A673 (cell line): ENCODE measurements at regions not wholly inside any gene's neighbourhood (a gene's known extent, or its start where the extent isn't known, plus 50 kb on each side); places are given as distances from the start of the nearest gene placed in this dataset.

Experiments
- BruUV-seq: library from RNA; stranded (reverse); fragments of 400-500 nt; replicated peaks from 2 replicates; lab custom pipeline; 2021; lab: Mats Ljungman, UMichigan
- CTCF ChIA-PET: fragments of 300-600 bp; sonication (Branson Sonifier 250); formaldehyde crosslinking; loops from one replicate; lab custom pipeline; 2022; ENCODE audit warnings: antibody characterized with exemption; lab: Charles Lee
- POLR2A ChIA-PET: fragments of 300-600 bp; sonication (Branson Sonifier 250); formaldehyde crosslinking; loops from one replicate; lab custom pipeline; 2022; ENCODE audit warnings: antibody characterized with exemption; ENCODE audit not compliant: low non-redundant PET; lab: Charles Lee
- DNase-seq: peaks from one replicate; pipeline ENCODE4 v3.0.0-alpha.2; 2015; ENCODE audit warnings: low spot score
- H3K27ac ChIP-seq: fragments of 200-600 bp; sonication (generic); 2 replicates; pipeline ENCODE4 v1.5.1; 2016; ENCODE audit warnings: mixed run types, low read depth, mild to moderate bottlenecking, mixed read lengths, antibody characterized with exemption, low read length; ENCODE audit not compliant: poor library complexity, severe bottlenecking
- H3K27me3 ChIP-seq: fragments of 200-600 bp; sonication (generic); replicated peaks from 2 replicates; pipeline ENCODE4 v1.6.1; 2017; ENCODE audit warnings: mixed run types, low read depth, mild to moderate bottlenecking, mixed read lengths, antibody characterized with exemption, low read length; ENCODE audit not compliant: insufficient read depth, poor library complexity
- H3K36me3 ChIP-seq: fragments of 200-600 bp; sonication (generic); 2 replicates; pipeline ENCODE4 v1.6.1; 2016; ENCODE audit warnings: mixed run types, mild to moderate bottlenecking, mixed read lengths, antibody characterized with exemption, low read length; ENCODE audit not compliant: insufficient read depth, poor library complexity, severe bottlenecking
- H3K4me1 ChIP-seq: fragments of 200-600 bp; sonication (generic); 2 replicates; pipeline ENCODE4 v1.6.1; 2017; ENCODE audit warnings: mixed run types, mild to moderate bottlenecking, mixed read lengths, antibody characterized with exemption, low read length; ENCODE audit not compliant: insufficient read depth, poor library complexity, severe bottlenecking
- H3K4me3 ChIP-seq: fragments of 200-600 bp; sonication (generic); 2 replicates; pipeline ENCODE4 v1.5.1; 2016; ENCODE audit warnings: low read depth, mixed run types, mild to moderate bottlenecking, mixed read lengths, low read length; ENCODE audit not compliant: poor library complexity, severe bottlenecking
- H3K9me3 ChIP-seq: fragments of 200-600 bp; sonication (generic); 2 replicates; pipeline ENCODE4 v1.6.1; 2016; ENCODE audit warnings: mixed run types, low read depth, mild to moderate bottlenecking, mixed read lengths, antibody characterized with exemption, low read length; ENCODE audit not compliant: poor library complexity, severe bottlenecking
- CTCF ChIP-seq: fragments of 300-800, 200-600 bp; sonication (generic); conservative IDR thresholded peaks from 2 replicates; pipeline ENCODE4 v1.5.1; 2017; ENCODE audit warnings: low read depth, mild to moderate bottlenecking, antibody characterized with exemption, low read length, moderate library complexity, mixed read lengths
- EZH2 ChIP-seq: fragments of 200-600 bp; sonication (generic); IDR thresholded peaks from 2 replicates; pipeline ENCODE4 v1.6.1; 2017; ENCODE audit warnings: borderline replicate concordance, low read depth, mild to moderate bottlenecking, mixed read lengths, antibody characterized with exemption, low read length; ENCODE audit not compliant: poor library complexity, severe bottlenecking
- intact Hi-C: fragments of 100-400 bp; cut with micrococcal nuclease; formaldehyde crosslinking; loops from one replicate; pipeline ENCODE4 v1.10.0; 2022; ENCODE audit not compliant: unreplicated experiment

- CTCF ChIA-PET: no interaction called here
Observed at GRCh38 chr12:67773896-67774295, 125.4 kb downstream of the DYRK2 start.

GRCh38 chr12:67774983-67775587 lies 126.5 kb downstream of the DYRK2 start:
- ChIA-PET CTCF (no interaction called here), POLR2A (no interaction called here)
- DNase-seq: no peak
- Histone ChIP-seq H3K36me3 (no peaks in the 10 kb centered on the region), H3K27me3 (no peaks in the 10 kb centered on the region), H3K27ac (no peak overlapping the region), H3K4me3 (no peak overlapping the region), H3K9me3 (no peaks in the 10 kb centered on the region), H3K4me1 (peaks cover 18% of the 10 kb centered on the region)
- BruUV-seq: no TSS peak
- intact Hi-C loops: no loop called here
- no peak for TF ChIP-seq EZH2
- no peak for TF ChIP-seq CTCF

More at GRCh38 chr12:67773896-67774295, 125.4 kb downstream of the DYRK2 start:
- POLR2A ChIA-PET: no interaction called here
- DNase-seq: no peak
- no peak overlapping the region for H3K27ac ChIP-seq
- intact Hi-C loops: no loop called here
- H3K9me3 ChIP-seq: no peaks in the 10 kb centered on the region
- H3K4me1 ChIP-seq: peaks cover 18% of the 10 kb centered on the region
- H3K4me3 ChIP-seq: no peak overlapping the region
- H3K27me3 ChIP-seq: no peaks in the 10 kb centered on the region
- no peak for TF ChIP-seq EZH2
- no peak for TF ChIP-seq CTCF
- H3K36me3 ChIP-seq: no peaks in the 10 kb centered on the region
- no TSS peak for BruUV-seq

- DNase-seq: no peak
- TF ChIP-seq EZH2 (no peak), CTCF (no peak)
- no TSS peak for BruUV-seq
- Histone ChIP-seq H3K27ac (no peak overlapping the region), H3K36me3 (no peaks in the 10 kb centered on the region), H3K9me3 (no peaks in the 10 kb centered on the region), H3K4me3 (no peak overlapping the region), H3K4me1 (no peaks in the 10 kb centered on the region), H3K27me3 (no peaks in the 10 kb centered on the region)
- POLR2A ChIA-PET: no interaction called here
- intact Hi-C loops: no loop called here
- CTCF ChIA-PET: no interaction called here
Observed at GRCh38 chr12:67780580-67781084, 132.1 kb downstream of the DYRK2 start.
